Heart right ventricle (tissue), 16 donors: ENCODE measurements at regions not wholly inside any gene's neighbourhood (a gene's known extent, or its start where the extent isn't known, plus 50 kb on each side); places are given as distances from the start of the nearest gene placed in this dataset.

Experiments
- ATAC-seq, 8 donors: fragments of 200-7000 bp; cut with Tn5 transposase; one replicate each; pipeline ENCODE4 v1.9.1; 2020; ENCODE audit warnings: mild to moderate bottlenecking in 8 of 8, moderate library complexity in 8 of 8, moderate number of reproducible peaks in 1 of 8
- DNase-seq, 2 donors: peaks; one replicate each; pipeline ENCODE4 v3.0.0-alpha.2; 2020
- H3K27ac ChIP-seq, 10 donors: fragments of 200-600 bp; sonication (generic) in 2 of 10; one replicate each; pipeline versions ENCODE4 v1.5.0 to v1.8.0; 2020 to 2022; ENCODE audit warnings: mild to moderate bottlenecking in 3 of 10
- H3K27me3 ChIP-seq, 7 donors: fragments of 200-600 bp; one replicate each; pipeline ENCODE4 v1.8.0; 2021 to 2022; ENCODE audit warnings: mild to moderate bottlenecking in 2 of 7
- H3K36me3 ChIP-seq, 9 donors: fragments of 200-600 bp; sonication (generic) in 1 of 9; one replicate each; pipeline versions ENCODE4 v1.5.0 to v1.8.0; 2020 to 2022; ENCODE audit warnings: mild to moderate bottlenecking in 2 of 9
- H3K4me1 ChIP-seq, 9 donors: fragments of 200-600 bp; sonication (generic) in 1 of 9; one replicate each; pipeline versions ENCODE4 v1.5.0 to v1.8.0; 2020 to 2022; ENCODE audit warnings: mild to moderate bottlenecking in 4 of 9
- H3K4me3 ChIP-seq, 10 donors: fragments of 200-600 bp; sonication (generic) in 2 of 10; one replicate each; pipeline versions ENCODE4 v1.5.0 to v1.8.0; 2020 to 2022; ENCODE audit warnings: mild to moderate bottlenecking in 7 of 10, moderate library complexity in 2 of 10
- H3K9me3 ChIP-seq, 11 donors: fragments of 200-600 bp in 10 of 11; sonication (generic) in 2 of 11; one replicate each; pipeline versions ENCODE4 v1.5.0 to v1.8.0; 2013 to 2022; ENCODE audit warnings: mild to moderate bottlenecking in 2 of 11, control low read depth in 1 of 11, moderate library complexity in 1 of 11
- WGBS, 2 donors: extraction: QIAGEN DNeasy Blood & Tissue Kit; methylation state at CpG; one replicate each; pipeline ENCODE4 v1.1.7; 2013; ENCODE audit warnings: inconsistent platforms in 1 of 2; 5-methylcytosine and 5-hydroxymethylcytosine counted together
- intact Hi-C, 10 donors: fragments of 100-400 bp; cut with DNase I; formaldehyde crosslinking; loops; one replicate each; pipeline versions ENCODE4 v1.11.1 to v1.14.2; 2022
- TF ChIP-seq, protein P1 (sequence below), 9 donors: fragments of 200-600 bp; sonication (generic) in 2 of 9; IDR thresholded peaks; one replicate each; pipeline versions ENCODE4 v1.5.0 to v1.8.0; 2021 to 2022; ENCODE audit warnings: antibody characterized with exemption in 9 of 9, mild to moderate bottlenecking in 5 of 9, moderate library complexity in 1 of 9
- donor health status: Arrhythmogenic right ventricular cardiomyopathy.
- donor health status: ischemic (EF 13 %, LVEDD 7.1; RV severe dilation, severe dysfunction).
- donor health status: healthy with polysubstance abuse.
- donor health status: DM: no; HTN: yes; CAD: no.
- donor health status: DM: no; HTN: no; CAD: no.
- donor health status: ischemic (EF 25% LVEDD 6.9; RV normal size, moderate dysfunction).
- donor health status: ischemic (EF 25% LVEDD 5.7; RV mildly dilated, moderate dysfunction).
- donor health status: healthy.
- donor health status: DM: yes; HTN: yes; CAD: no.
- donor health status: Ischemic cardiomyopathy.
- donor health status: ischemic (EF 35%, LVEDD 5.7; RV mildly dilated, moderate dysfunction).
- donor health status: nonischemic (EF 11% LVEDD 7.7; RV severe dilation, severe dysfunction).
- donor health status: DM: yes; HTN: yes; CAD: no.
- donor health status: PGD.
- donor health status: ischemic (EF 29% LVEDD 5.4; RV normal size, mild dysfunction).
- donor health status: nonischemic (EF 23%, LVEDD 6.1; RV moderate dilation, normal function).

DNA sequence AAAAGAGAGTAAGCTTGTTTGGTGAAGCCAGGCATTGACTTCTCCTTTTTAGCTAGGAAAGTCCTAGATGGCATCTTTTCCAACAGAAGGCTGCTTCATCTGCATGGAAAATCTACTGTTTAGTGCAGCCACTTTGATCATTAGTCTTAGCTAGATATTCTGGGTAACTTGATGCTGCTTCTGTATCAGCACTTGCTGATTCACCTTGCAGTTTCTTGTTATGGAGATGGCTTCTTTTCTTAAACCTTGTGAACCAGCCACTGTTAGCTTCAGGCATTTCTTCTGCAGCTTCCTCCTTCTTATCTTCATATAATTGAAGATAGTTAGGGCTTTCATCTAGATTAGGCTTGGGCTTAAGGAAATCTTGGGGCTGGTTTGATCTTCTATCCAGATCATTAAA lies 639.7 kb downstream of the TDRD15 start:
- intact Hi-C loops: no loop called here
- H3K27me3 ChIP-seq: no peaks in the 10 kb centered on the region
- no peak overlapping the region for H3K27ac ChIP-seq
- TF ChIP-seq, protein P1, sequence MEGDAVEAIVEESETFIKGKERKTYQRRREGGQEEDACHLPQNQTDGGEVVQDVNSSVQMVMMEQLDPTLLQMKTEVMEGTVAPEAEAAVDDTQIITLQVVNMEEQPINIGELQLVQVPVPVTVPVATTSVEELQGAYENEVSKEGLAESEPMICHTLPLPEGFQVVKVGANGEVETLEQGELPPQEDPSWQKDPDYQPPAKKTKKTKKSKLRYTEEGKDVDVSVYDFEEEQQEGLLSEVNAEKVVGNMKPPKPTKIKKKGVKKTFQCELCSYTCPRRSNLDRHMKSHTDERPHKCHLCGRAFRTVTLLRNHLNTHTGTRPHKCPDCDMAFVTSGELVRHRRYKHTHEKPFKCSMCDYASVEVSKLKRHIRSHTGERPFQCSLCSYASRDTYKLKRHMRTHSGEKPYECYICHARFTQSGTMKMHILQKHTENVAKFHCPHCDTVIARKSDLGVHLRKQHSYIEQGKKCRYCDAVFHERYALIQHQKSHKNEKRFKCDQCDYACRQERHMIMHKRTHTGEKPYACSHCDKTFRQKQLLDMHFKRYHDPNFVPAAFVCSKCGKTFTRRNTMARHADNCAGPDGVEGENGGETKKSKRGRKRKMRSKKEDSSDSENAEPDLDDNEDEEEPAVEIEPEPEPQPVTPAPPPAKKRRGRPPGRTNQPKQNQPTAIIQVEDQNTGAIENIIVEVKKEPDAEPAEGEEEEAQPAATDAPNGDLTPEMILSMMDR (IDR thresholded peaks at IDR 0.05): no peak
- peaks cover 0 to 8% (median 0%) of the 10 kb centered on the region in 11 donors for H3K9me3 ChIP-seq
- ATAC-seq: no peak
- no peak overlapping the region for H3K4me3 ChIP-seq
- DNase-seq: no peak
- H3K4me1 ChIP-seq: no peaks in the 10 kb centered on the region
- no peaks in the 10 kb centered on the region for H3K36me3 ChIP-seq

DNA sequence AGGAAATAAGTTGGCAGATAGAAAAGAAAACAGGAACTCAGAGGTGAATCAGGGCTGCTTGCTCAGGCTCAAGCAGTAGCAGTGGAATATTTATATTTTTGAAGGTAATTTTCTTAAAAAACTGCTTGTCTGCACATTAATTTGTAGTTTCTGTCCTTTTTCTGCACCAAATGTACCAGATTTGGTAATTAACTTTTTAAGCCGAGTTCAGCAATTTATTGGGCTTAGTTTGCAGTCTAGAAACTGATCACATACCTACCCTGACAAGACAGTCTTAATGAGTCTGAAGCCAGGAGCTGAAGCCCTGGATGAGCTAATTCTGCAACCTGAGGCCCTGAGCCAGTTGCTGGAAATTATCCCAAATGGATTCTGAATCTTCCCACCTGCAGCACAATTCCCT lies 647.0 kb downstream of the TDRD15 start:
- H3K4me3 ChIP-seq: no peak overlapping the region
- ATAC-seq (no peak), DNase-seq (no peak)
- WGBS, 2 donors: 95% methylated on average over 1 of the region's 1 CpG
- intact Hi-C loops: no loop called here
- H3K27me3 ChIP-seq: no peaks in the 10 kb centered on the region
- H3K9me3 ChIP-seq: no peaks in the 10 kb centered on the region
- TF ChIP-seq, protein P1 (IDR thresholded peaks at IDR 0.05): no peak
- H3K36me3 ChIP-seq: no peaks in the 10 kb centered on the region
- H3K27ac ChIP-seq: no peak overlapping the region
- peaks cover 0 to 22% (median 4%) of the 10 kb centered on the region in 9 donors for H3K4me1 ChIP-seq

GRCh38 chr2:21772624-21773023 lies 648.9 kb downstream of the TDRD15 start:
- H3K27ac ChIP-seq: no peak overlapping the region
- no peaks in the 10 kb centered on the region for H3K36me3 ChIP-seq
- TF ChIP-seq, protein P1 (IDR thresholded peaks at IDR 0.05): no peak
- no peak for ATAC-seq
- 58 to 64% methylated on average over 1 of the region's 1 CpG for WGBS, 2 donors
- H3K4me1 ChIP-seq: peaks cover 0 to 22% (median 4%) of the 10 kb centered on the region in 9 donors
- intact Hi-C loops: no loop called here
- no peak for DNase-seq
- no peaks in the 10 kb centered on the region for H3K9me3 ChIP-seq
- H3K27me3 ChIP-seq: no peaks in the 10 kb centered on the region
- H3K4me3 ChIP-seq: no peak overlapping the region

- Histone ChIP-seq H3K27ac (no peak overlapping the region), H3K4me3 (no peak overlapping the region), H3K36me3 (no peaks in the 10 kb centered on the region), H3K4me1 (peaks cover 0 to 22% (median 4%) of the 10 kb centered on the region in 9 donors), H3K9me3 (no peaks in the 10 kb centered on the region), H3K27me3 (no peaks in the 10 kb centered on the region)
- TF ChIP-seq, protein P1 (IDR thresholded peaks at IDR 0.05): no peak
- intact Hi-C loops: no loop called here
- ATAC-seq: peak in 2 of 8 donors; percentile 58 to 62
- DNase-seq: no peak
Measured at GRCh38 chr2:21773168-21773567, 649.4 kb downstream of the TDRD15 start.
